ENCODE measurements at regions not wholly inside any gene's neighbourhood (a gene's known extent, or its start where the extent isn't known, plus 50 kb on each side); places are given as distances from the start of the nearest gene placed in this dataset.
A peak's percentile ranks its signal among the peaks of the same experiment; 100 is the strongest.

DNA sequence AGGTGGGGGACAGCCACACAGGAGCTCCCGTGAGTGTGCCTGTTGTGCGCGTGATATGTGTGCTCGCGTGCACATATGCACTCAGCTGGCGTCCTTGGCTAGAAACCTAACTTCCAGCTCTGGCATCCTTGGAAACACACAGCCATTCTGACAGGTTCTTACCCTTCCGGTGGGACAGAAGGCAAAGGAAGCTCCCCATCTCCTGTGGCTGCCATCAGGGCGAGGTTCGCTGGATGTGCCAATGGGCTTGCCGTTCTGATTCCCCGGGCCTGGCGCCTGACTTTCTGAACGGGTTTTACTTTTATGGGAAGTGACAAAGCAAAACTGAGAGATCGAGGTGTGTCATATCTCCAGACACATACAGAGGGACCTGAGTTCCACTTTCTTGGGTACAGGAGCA, 124.7 kb downstream of the PAPOLA start:
- TF ChIP-seq TCF12 (IDR thresholded peaks at IDR 0.05; ENCODE audit: low read depth, low read length) (no peak), ZNF274 (IDR thresholded peaks at IDR 0.05; ENCODE audit: borderline replicate concordance, extremely low read depth, low read length) (no peak), ASH2L (IDR thresholded peaks at IDR 0.05; ENCODE audit: low read length) (no peak), SP4 (IDR thresholded peaks at IDR 0.05; ENCODE audit: low read length) (no peak), BCL11A (IDR thresholded peaks at IDR 0.05; ENCODE audit: low read depth in 2 of 2, low read length in 2 of 2) (no peak), GTF2F1 (IDR thresholded peaks at IDR 0.05; ENCODE audit: borderline replicate concordance, low read depth, low read length) (no peak), KDM4A (IDR thresholded peaks at IDR 0.05; ENCODE audit: low read depth, low read length, severe bottlenecking) (no peak), SIRT6 (IDR thresholded peaks at IDR 0.05; ENCODE audit: low read length) (no peak), CHD2 (IDR thresholded peaks at IDR 0.05; ENCODE audit: low read length) (no peak), POLR2A (IDR thresholded peaks at IDR 0.05; ENCODE audit: control extremely low read depth in 1 of 2, low read depth in 2 of 2, low read length in 2 of 2) (no peak), NANOG (IDR thresholded peaks at IDR 0.05; ENCODE audit: insufficient read depth, low read depth, low read length, poor library complexity, severe bottlenecking) (no peak), HDAC2 (IDR thresholded peaks at IDR 0.05; ENCODE audit: borderline replicate concordance in 1 of 2, low read depth in 2 of 2, low read length in 2 of 2) (no peak), BACH1 (IDR thresholded peaks at IDR 0.05; ENCODE audit: low read length) (no peak), JUND (IDR thresholded peaks at IDR 0.05; ENCODE audit: low read length) (no peak), ATF3 (IDR thresholded peaks at IDR 0.05; ENCODE audit: insufficient read depth, low read depth, low read length) (no peak)
- Histone ChIP-seq H3K27me3 (replicated peaks in 1 of 4; ENCODE audit: control insufficient read depth in 3 of 4, extremely low read depth in 1 of 4, insufficient read depth in 3 of 4, low read length in 3 of 4) (no peaks in the 10 kb centered on the region), H4K91ac (replicated peaks; ENCODE audit: insufficient read length, low read length) (no peak overlapping the region), H3K23me2 (ENCODE audit: low read depth, low read length) (no peaks in the 10 kb centered on the region), H3K23ac (ENCODE audit: insufficient read length) (no peak overlapping the region), H2BK120ac (replicated peaks; ENCODE audit: low read depth, low read length) (no peak overlapping the region), H3K18ac (ENCODE audit: extremely low read depth, low read length) (no peak overlapping the region), H2BK5ac (ENCODE audit: low read depth, low read length) (no peak overlapping the region), H3K27ac (ENCODE audit: low read depth, low read length) (no peak overlapping the region), H3K4me2 (ENCODE audit: insufficient read depth in 1 of 2, low read depth in 2 of 2, low read length in 2 of 2) (no peak overlapping the region), H2BK15ac (ENCODE audit: low read length) (no peak overlapping the region), H3K56ac (replicated peaks; ENCODE audit: insufficient read length, low read depth, low read length) (no peak overlapping the region), H3K36me3 (ENCODE audit: control insufficient read depth in 2 of 4, insufficient read depth in 4 of 4, low read length in 3 of 4) (no peaks in the 10 kb centered on the region), H2AK5ac (ENCODE audit: low read depth, low read length) (0 out of 2 replicates have a peak overlapping the region, but pooled peaks have one; percentile 39), H2BK20ac (ENCODE audit: low read length) (no peak overlapping the region), H3K79me1 (ENCODE audit: low read depth, low read length) (no peaks in the 10 kb centered on the region), H3K9ac (replicated peaks in 1 of 4; ENCODE audit: extremely low read depth in 1 of 4, low read depth in 3 of 4, low read length in 3 of 4) (no peak overlapping the region), H3K9me3 (ENCODE audit: insufficient read depth in 2 of 2, low read depth in 1 of 2, low read length in 1 of 2) (peaks cover 0 to 4% of the 10 kb centered on the region in 2 experiments; a peak in 1 of 4 replicates), H3K4me3 (ENCODE audit: extremely low read depth in 1 of 4, insufficient read depth in 2 of 4, low read depth in 3 of 4, low read length in 4 of 4) (no peak overlapping the region), H2AFZ (ENCODE audit: low read length) (no peak overlapping the region), H4K5ac (ENCODE audit: insufficient read length, low read depth, low read length) (no peak overlapping the region), H3K4ac (replicated peaks; ENCODE audit: insufficient read length, low read depth, low read length) (no peak overlapping the region), H3K79me2 (ENCODE audit: control insufficient read depth in 1 of 2, insufficient read depth in 2 of 2, low read length in 2 of 2) (no peaks in the 10 kb centered on the region), H3K14ac (ENCODE audit: insufficient read length) (no peak overlapping the region), H3K4me1 (replicated peaks in 1 of 4; ENCODE audit: control insufficient read depth in 3 of 4, insufficient read depth in 4 of 4, low read length in 3 of 4) (peaks cover 0 to 3% (median under 1%) of the 10 kb centered on the region in 4 experiments; a peak in 2 of 7 replicates), H4K8ac (ENCODE audit: extremely low read depth, insufficient read depth, low read length) (no peak overlapping the region), H2BK12ac (ENCODE audit: low read depth, low read length) (no peak overlapping the region), H4K20me1 (replicated peaks in 1 of 2; ENCODE audit: control insufficient read depth in 1 of 2, insufficient read depth in 2 of 2, low read length in 2 of 2) (no peaks in the 10 kb centered on the region)
- 89% methylated on average over 14 of the region's 14 CpGs; no CpG with 5 or more reads in 1 of the 2 experiments for WGBS, 2 experiments (ENCODE audit: extremely low coverage in 1 of 2, insufficient coverage in 1 of 2, insufficient read length in 1 of 2, insufficient replicate concordance in 2 of 2, low coverage in 1 of 2, low lambda C conversion rate in 2 of 2, missing lambda C conversion rate in 1 of 2)
- FAIRE-seq (no peak), DNase-seq (ENCODE audit: low read depth in 1 of 2, low spot score in 2 of 2) (no peak)
- ChIA-PET POLR2A (ENCODE audit: partially characterized antibody) (no interaction called here), CTCF (ENCODE audit: partially characterized antibody) (interaction anchor here (2.6 kb wide), 1 partner anchor 113 kb away, joined by 10 read pairs; no protein-coding TSS in a partner anchor)
